NCI-H1105 (cell line): ENCODE measurements at regions not wholly inside any gene's neighbourhood (a gene's known extent, or its start where the extent isn't known, plus 50 kb on each side); places are given as distances from the start of the nearest gene placed in this dataset.
"Not testable (repeated sequence)": the region's sequence is repeated elsewhere in the genome, so short reads cannot be mapped to it uniquely, and the experiment has no call there.

Experiments used
- DNase-seq: peaks from one replicate; lab custom pipeline; 2025; lab: John Stamatoyannopoulos, UW

- no peak for DNase-seq
Observed at GRCh38 chr10:3571310-3571825, 213.6 kb downstream of the KLF6 start.

- no peak for DNase-seq
Observed at GRCh38 chr10:3570855-3571266, 214.1 kb downstream of the KLF6 start.

- DNase-seq = no peak
Observed at GRCh38 chr10:3570131-3570729, 214.8 kb downstream of the KLF6 start.

GRCh38 chr10:3568983-3569382 is 216.0 kb downstream of the KLF6 start:
- peak; percentile 9 for DNase-seq

- no peak for DNase-seq
Observed at GRCh38 chr10:3568392-3568791, 216.6 kb downstream of the KLF6 start.

- no peak for DNase-seq
Observed at GRCh38 chr10:3567291-3567963, 217.6 kb downstream of the KLF6 start.

GRCh38 chr10:3566627-3567026 is 218.4 kb downstream of the KLF6 start:
- DNase-seq = no peak

GRCh38 chr10:3564346-3565002 is 220.5 kb downstream of the KLF6 start:
- no peak for DNase-seq

- no peak for DNase-seq
Observed at GRCh38 chr10:3563298-3563697, 221.7 kb downstream of the KLF6 start.

GRCh38 chr10:3560628-3561027 is 224.4 kb downstream of the KLF6 start:
- DNase-seq = not testable (repeated sequence)

GRCh38 chr10:3559527-3559926 is 225.5 kb downstream of the KLF6 start:
- no peak for DNase-seq

GRCh38 chr10:3559011-3559410 is 226.0 kb downstream of the KLF6 start:
- no peak for DNase-seq

- DNase-seq = not testable (repeated sequence)
Observed at GRCh38 chr10:3556191-3557017, 228.6 kb downstream of the KLF6 start.

- DNase-seq = no peak
Observed at GRCh38 chr10:3554121-3554522, 230.9 kb downstream of the KLF6 start.

- DNase-seq = no peak
Observed at GRCh38 chr10:3552281-3552680, 232.7 kb downstream of the KLF6 start.

GRCh38 chr10:3551761-3552160 is 233.2 kb downstream of the KLF6 start:
- no peak for DNase-seq

GRCh38 chr10:3549118-3549517 is 235.9 kb downstream of the KLF6 start:
- DNase-seq = no peak

GRCh38 chr10:3548702-3549101 is 236.3 kb downstream of the KLF6 start:
- no peak for DNase-seq

GRCh38 chr10:3548076-3548475 is 236.9 kb downstream of the KLF6 start:
- DNase-seq = no peak

- no peak for DNase-seq
Observed at GRCh38 chr10:3544561-3544960, 240.4 kb downstream of the KLF6 start.

GRCh38 chr10:3542185-3542611 is 242.8 kb downstream of the KLF6 start:
- DNase-seq = no peak

GRCh38 chr10:3539696-3540383 is 245.2 kb downstream of the KLF6 start:
- DNase-seq = no peak
